Activated CD4-positive, alpha-beta T cell treated with anti-CD3 and anti-CD28 coated beads for 36 hours (primary cell): ENCODE measurements at regions not wholly inside any gene's neighbourhood (a gene's known extent, or its start where the extent isn't known, plus 50 kb on each side); places are given as distances from the start of the nearest gene placed in this dataset.
A peak's percentile ranks its signal among the peaks of the same experiment; 100 is the strongest.
"Not testable (repeated sequence)": the region's sequence is repeated elsewhere in the genome, so short reads cannot be mapped to it uniquely, and the experiment has no call there.

ENCODE experiments used
- ATAC-seq: fragments of 200-7000 bp; cut with Tn5 transposase; one replicate; pipeline ENCODE4 v1.10.0; 2021; ENCODE audit warnings: mild to moderate bottlenecking, moderate library complexity
- CTCF ChIA-PET: fragments of 350-600 bp; sonication (Branson Sonifier 250); formaldehyde crosslinking; loops from one replicate; lab custom pipeline; 2021; ENCODE audit warnings: antibody characterized with exemption; lab: Charles Lee
- POLR2A ChIA-PET: fragments of 350-600 bp; sonication (Branson Sonifier 250); formaldehyde crosslinking; loops from one replicate; lab custom pipeline; 2021; ENCODE audit warnings: antibody characterized with exemption, inconsistent platforms; lab: Charles Lee
- DNase-seq: peaks from one replicate; pipeline ENCODE4 v3.0.0-alpha.2; 2020
- H3K27ac Mint-ChIP-seq: one replicate; pipeline ENCODE4 v1.8.0; 2021; ENCODE audit warnings: mixed read lengths
- H3K27me3 Mint-ChIP-seq: one replicate; pipeline ENCODE4 v1.8.0; 2021; ENCODE audit warnings: mixed read lengths
- H3K36me3 Mint-ChIP-seq: one replicate; pipeline ENCODE4 v1.8.0; 2021; ENCODE audit warnings: low read depth, mixed read lengths
- H3K4me1 Mint-ChIP-seq: one replicate; pipeline ENCODE4 v1.8.0; 2021; ENCODE audit warnings: mixed read lengths
- H3K4me3 Mint-ChIP-seq: one replicate; pipeline ENCODE4 v1.8.0; 2021; ENCODE audit warnings: mild to moderate bottlenecking, moderate library complexity, mixed read lengths
- H3K9me3 Mint-ChIP-seq: one replicate; pipeline ENCODE4 v1.8.0; 2021; ENCODE audit warnings: low read depth, mixed read lengths
- intact Hi-C, 2 experiments: fragments of 100-400 bp; cut with DNase I in 1 of 2; cut with micrococcal nuclease in 1 of 2; formaldehyde crosslinking; loops; one replicate each; pipeline versions ENCODE4 v1.14.2 to v1.15.1; 2022 to 2024; cut with DNase I, micrococcal nuclease

DNA sequence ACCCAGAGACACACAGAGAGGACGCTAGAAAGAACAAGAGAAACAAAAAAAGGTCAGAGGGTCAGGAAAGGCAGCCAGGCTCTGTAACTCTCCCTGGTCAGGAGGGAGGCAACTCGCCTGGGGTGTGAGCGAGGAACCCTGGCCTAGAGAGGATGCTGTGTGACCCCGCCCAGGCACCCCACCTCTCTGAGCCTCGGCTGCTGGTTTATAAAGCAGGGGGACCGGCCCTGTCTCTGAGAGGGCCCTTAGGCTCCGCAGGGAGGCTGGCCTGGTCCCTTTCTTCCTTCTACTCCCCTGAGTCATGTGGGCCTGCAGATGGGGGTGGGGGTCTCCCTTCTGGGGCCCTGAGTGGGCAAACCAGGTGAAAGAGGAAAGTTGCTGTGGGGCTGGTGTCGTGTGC is 81.3 kb upstream of the GOLGA6L4 start:
- CTCF ChIA-PET, H3K36me3 Mint-ChIP-seq, H3K4me3 Mint-ChIP-seq, DNase-seq, H3K4me1 Mint-ChIP-seq, H3K27ac Mint-ChIP-seq, H3K27me3 Mint-ChIP-seq, H3K9me3 Mint-ChIP-seq, intact Hi-C loops, ATAC-seq, POLR2A ChIA-PET: not testable (repeated sequence)

DNA sequence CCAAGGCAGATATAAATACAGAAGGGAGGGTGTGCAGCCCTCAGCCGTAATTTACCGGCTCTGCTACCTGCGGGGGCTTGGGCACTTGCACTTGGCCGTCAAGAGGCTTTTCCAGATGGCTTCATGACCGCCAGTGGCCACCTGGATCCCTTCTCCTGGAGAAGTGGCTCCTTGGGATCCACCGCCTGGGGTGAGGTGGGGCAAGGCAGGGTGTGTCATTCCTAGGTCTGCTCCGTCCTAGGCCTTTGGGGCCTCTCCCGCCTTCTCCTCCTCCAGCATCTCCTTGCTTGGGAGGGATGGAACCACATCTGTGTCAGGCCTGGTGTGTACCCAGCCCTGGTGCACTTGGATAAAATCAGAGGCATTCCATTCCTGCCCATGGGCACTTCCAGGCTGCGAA is 80.8 kb upstream of the GOLGA6L4 start:
- intact Hi-C loops, POLR2A ChIA-PET, H3K27ac Mint-ChIP-seq: not testable (repeated sequence)

GRCh38 chr15:84155792-84156587 is 79.6 kb upstream of the GOLGA6L4 start:
- H3K4me3 Mint-ChIP-seq, H3K27ac Mint-ChIP-seq, H3K9me3 Mint-ChIP-seq, ATAC-seq, DNase-seq, H3K4me1 Mint-ChIP-seq, POLR2A ChIA-PET, intact Hi-C loops, CTCF ChIA-PET, H3K36me3 Mint-ChIP-seq, H3K27me3 Mint-ChIP-seq: not testable (repeated sequence)

More for the DNA sequence above, 80.8 kb upstream of the GOLGA6L4 start:
- CTCF ChIA-PET, ATAC-seq, H3K4me1 Mint-ChIP-seq, H3K4me3 Mint-ChIP-seq, DNase-seq, H3K9me3 Mint-ChIP-seq, H3K27me3 Mint-ChIP-seq, H3K36me3 Mint-ChIP-seq: not testable (repeated sequence)

DNA sequence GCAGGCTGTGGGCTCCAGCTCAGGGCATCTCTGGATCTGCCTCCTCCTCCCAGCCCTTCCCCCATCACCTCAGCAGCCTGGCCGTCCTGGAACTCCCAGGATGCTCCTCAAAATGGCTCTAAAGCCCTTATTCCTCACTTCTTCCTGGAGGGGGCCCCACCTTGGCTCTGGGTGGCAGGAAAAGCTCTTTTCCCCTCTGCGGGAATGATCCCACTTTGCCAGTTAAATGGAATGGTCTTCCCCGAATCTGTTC is 79.1 kb upstream of the GOLGA6L4 start:
- ATAC-seq, H3K9me3 Mint-ChIP-seq, H3K4me1 Mint-ChIP-seq, intact Hi-C loops, H3K27me3 Mint-ChIP-seq, DNase-seq, H3K4me3 Mint-ChIP-seq, POLR2A ChIA-PET, H3K36me3 Mint-ChIP-seq, H3K27ac Mint-ChIP-seq, CTCF ChIA-PET: not testable (repeated sequence)

- DNase-seq, H3K36me3 Mint-ChIP-seq, POLR2A ChIA-PET, intact Hi-C loops, CTCF ChIA-PET, H3K4me1 Mint-ChIP-seq, H3K27ac Mint-ChIP-seq, H3K4me3 Mint-ChIP-seq, ATAC-seq, H3K27me3 Mint-ChIP-seq, H3K9me3 Mint-ChIP-seq: not testable (repeated sequence)
Observed at GRCh38 chr15:84157056-84157632, 78.4 kb upstream of the GOLGA6L4 start.

GRCh38 chr15:84157857-84158256 is 77.7 kb upstream of the GOLGA6L4 start:
- ATAC-seq, H3K36me3 Mint-ChIP-seq, H3K27me3 Mint-ChIP-seq, H3K9me3 Mint-ChIP-seq, CTCF ChIA-PET, DNase-seq, H3K4me3 Mint-ChIP-seq, intact Hi-C loops, H3K27ac Mint-ChIP-seq, H3K4me1 Mint-ChIP-seq, POLR2A ChIA-PET: not testable (repeated sequence)

DNA sequence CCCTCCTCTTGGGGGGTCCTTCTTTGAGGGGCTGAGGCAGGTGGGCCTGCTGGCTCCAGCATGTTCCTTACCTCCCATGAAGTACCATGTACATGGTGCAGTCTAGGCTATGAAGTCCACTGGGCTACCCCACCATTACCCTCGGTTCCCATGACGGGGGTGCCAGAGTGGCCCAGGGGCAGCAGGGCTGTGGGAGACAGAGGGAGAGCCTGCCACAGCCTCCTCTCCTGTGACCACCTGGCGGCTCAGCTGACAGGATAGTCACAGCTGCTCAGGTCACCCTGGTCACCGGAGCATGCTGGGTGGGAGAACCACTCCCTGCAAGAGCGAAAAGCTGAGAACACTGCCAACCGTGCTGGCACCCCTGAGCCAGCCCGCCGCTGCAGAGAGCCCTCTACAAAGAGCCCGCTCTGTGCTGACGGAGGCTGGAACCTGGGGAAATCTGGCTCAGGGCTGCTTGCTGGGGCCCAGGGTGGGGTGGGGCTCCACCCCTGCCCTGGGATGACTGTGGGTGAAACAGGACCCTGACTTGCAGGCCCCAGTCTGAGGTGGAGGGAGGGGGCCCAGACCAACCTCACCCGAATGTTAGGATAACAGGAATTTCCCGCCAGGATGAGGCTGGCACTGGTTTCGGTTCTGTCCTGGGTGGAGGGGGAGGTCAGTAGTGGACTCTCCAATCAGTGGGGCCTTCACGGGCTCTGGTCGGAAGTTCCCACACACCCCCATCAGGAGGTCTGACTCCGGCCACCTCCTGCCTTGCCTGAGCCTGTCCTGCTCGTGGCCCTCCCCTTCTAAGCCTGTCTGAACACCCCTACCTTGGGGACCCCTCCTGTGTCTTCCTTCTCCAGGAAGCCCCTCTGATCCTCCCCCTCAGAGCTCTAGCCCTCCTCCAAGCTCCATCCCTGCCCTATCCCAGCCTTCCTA is 76.0 kb upstream of the GOLGA6L4 start:
- H3K36me3 Mint-ChIP-seq, POLR2A ChIA-PET, ATAC-seq, H3K4me1 Mint-ChIP-seq, H3K9me3 Mint-ChIP-seq, H3K27ac Mint-ChIP-seq, H3K4me3 Mint-ChIP-seq, CTCF ChIA-PET, DNase-seq, intact Hi-C loops, H3K27me3 Mint-ChIP-seq: not testable (repeated sequence)

- CTCF ChIA-PET, DNase-seq: not testable (repeated sequence)
Observed at GRCh38 chr15:84164423-84165292, 70.9 kb upstream of the GOLGA6L4 start.

DNA sequence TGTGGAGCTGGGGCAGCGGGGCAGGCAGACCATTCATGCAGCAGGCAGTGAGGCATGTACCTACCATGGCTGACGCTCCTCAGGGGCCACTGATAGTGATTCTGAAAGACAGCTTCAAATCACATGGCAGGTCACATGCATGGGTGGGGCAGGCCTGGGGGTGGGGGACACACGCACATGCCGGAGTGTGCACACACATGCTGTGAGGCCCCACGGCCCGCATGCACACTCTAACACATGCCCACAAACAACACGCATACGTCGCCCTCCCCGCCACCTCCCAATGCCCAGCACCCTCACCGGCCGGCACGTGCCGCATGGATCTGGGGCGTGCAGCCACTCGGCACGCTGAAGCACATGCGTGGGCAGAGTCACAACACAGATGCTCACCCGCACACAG is 65.5 kb upstream of the GOLGA6L4 start:
- H3K36me3 Mint-ChIP-seq, H3K27ac Mint-ChIP-seq, DNase-seq, H3K9me3 Mint-ChIP-seq, CTCF ChIA-PET, intact Hi-C loops, H3K4me3 Mint-ChIP-seq, H3K4me1 Mint-ChIP-seq, POLR2A ChIA-PET, H3K27me3 Mint-ChIP-seq, ATAC-seq: not testable (repeated sequence)

More at GRCh38 chr15:84164423-84165292, 70.9 kb upstream of the GOLGA6L4 start:
- H3K4me3 Mint-ChIP-seq, H3K4me1 Mint-ChIP-seq, H3K9me3 Mint-ChIP-seq, intact Hi-C loops, H3K27me3 Mint-ChIP-seq, H3K27ac Mint-ChIP-seq, ATAC-seq, POLR2A ChIA-PET, H3K36me3 Mint-ChIP-seq: not testable (repeated sequence)

DNA sequence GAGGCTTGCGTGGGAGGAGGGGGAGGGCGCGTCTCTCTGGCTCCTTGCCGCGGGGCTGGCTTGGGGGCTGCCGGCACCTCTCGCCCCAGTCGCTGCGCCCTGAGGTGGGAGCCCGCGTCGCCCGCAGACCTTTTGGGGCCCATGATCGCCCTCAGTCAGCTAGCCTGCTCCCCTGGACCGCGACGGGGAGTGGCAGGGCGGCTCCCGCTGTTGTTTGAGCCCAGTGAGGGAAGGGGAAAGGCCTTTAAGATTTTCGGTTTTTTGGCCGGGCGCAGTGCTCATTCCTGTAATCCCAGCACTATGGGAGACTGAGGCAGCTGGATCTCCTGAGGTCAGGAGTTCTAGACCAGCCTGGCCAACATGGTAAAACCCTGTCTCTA is 62.4 kb upstream of the GOLGA6L4 start:
- H3K9me3 Mint-ChIP-seq, H3K4me3 Mint-ChIP-seq, POLR2A ChIA-PET, H3K36me3 Mint-ChIP-seq, intact Hi-C loops, H3K27me3 Mint-ChIP-seq, H3K27ac Mint-ChIP-seq, ATAC-seq, CTCF ChIA-PET, H3K4me1 Mint-ChIP-seq: not testable (repeated sequence)
- DNase-seq: peak; percentile 32
